GM12892 (cell line): ENCODE measurements at regions not wholly inside any gene's neighbourhood (a gene's known extent, or its start where the extent isn't known, plus 50 kb on each side); places are given as distances from the start of the nearest gene placed in this dataset.

Source experiments
- POLR2A ChIP-seq: IDR thresholded peaks from 2 replicates; pipeline ENCODE4 v1.6.1; 2011; ENCODE audit warnings: low read depth, low read length, control low read depth
- POLR2AphosphoS5 ChIP-seq: IDR thresholded peaks from 2 replicates; pipeline ENCODE4 v1.6.1; 2011; ENCODE audit warnings: low read depth, low read length, control low read depth

GRCh38 chr2:136443661-136444060 lies 321.7 kb upstream of the THSD7B start:
- no peak for TF ChIP-seq POLR2AphosphoS5
- TF ChIP-seq POLR2A, result no peak
